ENCODE measurements at regions not wholly inside any gene's neighbourhood (a gene's known extent, or its start where the extent isn't known, plus 50 kb on each side); places are given as distances from the start of the nearest gene placed in this dataset.

GRCh38 chr6:92011681-92012245 lies 1407.6 kb downstream of the EPHA7 start:
- TF ChIP-seq CTCF (IDR thresholded peaks at IDR 0.05) (no peak), POLR2A (IDR thresholded peaks at IDR 0.05) (no peak)
